GM12878 (cell line): ENCODE measurements at regions not wholly inside any gene's neighbourhood (a gene's known extent, or its start where the extent isn't known, plus 50 kb on each side); places are given as distances from the start of the nearest gene placed in this dataset.

Source experiments
- ATF7 ChIP-seq: fragments of 450-650 bp; IDR thresholded peaks from 2 replicates; pipeline ENCODE4 v1.6.1; 2016; ENCODE audit warnings: low read depth, mild to moderate bottlenecking
- ESRRA ChIP-seq: IDR thresholded peaks from 2 replicates; pipeline ENCODE4 v1.6.1; 2012; ENCODE audit warnings: mild to moderate bottlenecking, low read length, improper control_type of control experiment
- HDAC2 ChIP-seq: fragments of 200-600 bp; sonication (generic); IDR thresholded peaks from 2 replicates; pipeline ENCODE4 v1.6.1; 2017
- IKZF1 ChIP-seq: fragments of 450-650 bp; conservative IDR thresholded peaks from 2 replicates; pipeline ENCODE4 v1.6.1; 2017; ENCODE audit warnings: antibody characterized with exemption, mild to moderate bottlenecking
- NFYA ChIP-seq: IDR thresholded peaks from 2 replicates; pipeline ENCODE4 v1.6.1; 2011; ENCODE audit warnings: low read depth, mild to moderate bottlenecking, low read length, improper control_type of control experiment, borderline replicate concordance
- NR2F1 ChIP-seq: fragments of 450-650 bp; conservative IDR thresholded peaks from 2 replicates; pipeline ENCODE4 v1.6.1; 2017; ENCODE audit warnings: mild to moderate bottlenecking
- NRF1 ChIP-seq: conservative IDR thresholded peaks from 2 replicates; pipeline ENCODE4 v1.6.1; 2011; ENCODE audit warnings: mild to moderate bottlenecking, low read depth, low read length, improper control_type of control experiment
- SIN3A ChIP-seq: IDR thresholded peaks from 2 replicates; pipeline ENCODE4 v1.6.1; 2012; ENCODE audit warnings: low read depth, low read length, improper control_type of control experiment
- SMAD5 ChIP-seq: IDR thresholded peaks from 2 replicates; pipeline ENCODE4 v1.6.1; 2016; ENCODE audit warnings: antibody characterized with exemption, low read depth
- SP1 ChIP-seq: IDR thresholded peaks from one replicate; pipeline ENCODE4 v1.6.1; 2011; ENCODE audit warnings: low read depth, low read length
- SUZ12 ChIP-seq: fragments of 200-600 bp; sonication (generic); IDR thresholded peaks from one replicate; pipeline ENCODE4 v1.6.1; 2018; ENCODE audit warnings: antibody characterized with exemption, mild to moderate bottlenecking; ENCODE audit not compliant: unreplicated experiment
- TAF1 ChIP-seq: IDR thresholded peaks from 2 replicates; pipeline ENCODE4 v1.6.1; 2011; ENCODE audit warnings: mild to moderate bottlenecking, low read depth, low read length, borderline replicate concordance
- TARDBP ChIP-seq: IDR thresholded peaks from 2 replicates; pipeline ENCODE4 v1.6.1; 2016; ENCODE audit warnings: borderline replicate concordance
- TCF7 ChIP-seq: IDR thresholded peaks from 2 replicates; pipeline ENCODE4 v1.6.1; 2014; ENCODE audit warnings: antibody characterized with exemption, borderline replicate concordance
- WRNIP1 ChIP-seq: IDR thresholded peaks from 2 replicates; pipeline ENCODE4 v1.6.1; 2011; ENCODE audit warnings: low read depth, low read length, improper control_type of control experiment, borderline replicate concordance
- YY1 ChIP-seq: IDR thresholded peaks from 2 replicates; pipeline ENCODE4 v1.6.1; 2011; ENCODE audit warnings: low read depth, mild to moderate bottlenecking, low read length
- ZBED1 ChIP-seq: IDR thresholded peaks from 2 replicates; pipeline ENCODE4 v1.6.1; 2016; ENCODE audit warnings: borderline replicate concordance
- TF ChIP-seq, protein P1 (sequence below): IDR thresholded peaks from 2 replicates; pipeline ENCODE4 v1.6.1; 2012; ENCODE audit warnings: mild to moderate bottlenecking, low read depth, low read length
- TF ChIP-seq, protein P2 (sequence below): fragments of 450-650 bp; formaldehyde crosslinking; IDR thresholded peaks from 2 replicates; pipeline ENCODE4 v1.4.0; 2020; ENCODE audit warnings: mild to moderate bottlenecking, moderate library complexity
- TF ChIP-seq, protein P3 (sequence below): fragments of 150-350 bp; IDR thresholded peaks from 2 replicates; pipeline ENCODE4 v1.6.1; 2016; ENCODE audit warnings: low read depth, low read length

DNA sequence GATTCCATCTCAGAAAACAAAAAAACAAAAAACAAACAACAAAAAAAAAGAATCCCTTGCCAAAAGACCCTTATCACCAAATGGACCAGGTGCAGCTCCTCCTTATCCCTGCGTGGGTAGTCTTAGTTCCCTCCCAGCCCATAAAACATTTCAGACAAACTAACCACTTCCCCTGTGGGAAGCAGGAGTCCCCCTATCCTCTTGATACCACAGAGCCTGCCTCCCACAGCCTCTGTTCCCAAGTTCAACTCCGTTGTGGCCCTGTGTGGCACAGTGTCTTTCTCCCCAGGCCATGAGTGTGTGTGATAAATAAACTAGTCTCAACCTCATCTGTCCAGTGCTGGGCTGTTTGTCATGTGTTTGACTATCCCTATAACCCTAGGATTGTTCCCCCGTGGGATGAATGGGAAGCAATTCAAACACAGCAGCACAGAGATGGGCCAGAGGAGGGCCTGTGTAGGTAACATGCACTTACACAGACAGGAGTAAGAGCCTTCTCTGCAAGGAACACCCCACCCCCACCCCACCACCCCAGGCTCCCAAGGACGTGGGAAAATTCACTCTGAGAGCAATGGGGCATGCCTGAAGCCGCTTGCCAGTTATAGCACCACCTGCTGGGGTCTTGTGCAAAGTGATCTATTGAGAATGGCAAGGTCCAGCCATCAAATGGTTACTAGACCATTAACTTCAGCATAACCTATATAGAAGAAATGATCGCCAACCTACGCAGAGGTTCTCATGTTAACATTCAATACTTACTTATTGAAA lies 147.1 kb upstream of the GHITM start (continued):
- no peak for TF ChIP-seq NFYA
- no peak for TF ChIP-seq ZBED1
- peak; percentile 17; the same call in 1 of the 2 replicates for TF ChIP-seq IKZF1
- no peak for TF ChIP-seq SMAD5
- no peak for TF ChIP-seq SUZ12
- TF ChIP-seq, protein P1, sequence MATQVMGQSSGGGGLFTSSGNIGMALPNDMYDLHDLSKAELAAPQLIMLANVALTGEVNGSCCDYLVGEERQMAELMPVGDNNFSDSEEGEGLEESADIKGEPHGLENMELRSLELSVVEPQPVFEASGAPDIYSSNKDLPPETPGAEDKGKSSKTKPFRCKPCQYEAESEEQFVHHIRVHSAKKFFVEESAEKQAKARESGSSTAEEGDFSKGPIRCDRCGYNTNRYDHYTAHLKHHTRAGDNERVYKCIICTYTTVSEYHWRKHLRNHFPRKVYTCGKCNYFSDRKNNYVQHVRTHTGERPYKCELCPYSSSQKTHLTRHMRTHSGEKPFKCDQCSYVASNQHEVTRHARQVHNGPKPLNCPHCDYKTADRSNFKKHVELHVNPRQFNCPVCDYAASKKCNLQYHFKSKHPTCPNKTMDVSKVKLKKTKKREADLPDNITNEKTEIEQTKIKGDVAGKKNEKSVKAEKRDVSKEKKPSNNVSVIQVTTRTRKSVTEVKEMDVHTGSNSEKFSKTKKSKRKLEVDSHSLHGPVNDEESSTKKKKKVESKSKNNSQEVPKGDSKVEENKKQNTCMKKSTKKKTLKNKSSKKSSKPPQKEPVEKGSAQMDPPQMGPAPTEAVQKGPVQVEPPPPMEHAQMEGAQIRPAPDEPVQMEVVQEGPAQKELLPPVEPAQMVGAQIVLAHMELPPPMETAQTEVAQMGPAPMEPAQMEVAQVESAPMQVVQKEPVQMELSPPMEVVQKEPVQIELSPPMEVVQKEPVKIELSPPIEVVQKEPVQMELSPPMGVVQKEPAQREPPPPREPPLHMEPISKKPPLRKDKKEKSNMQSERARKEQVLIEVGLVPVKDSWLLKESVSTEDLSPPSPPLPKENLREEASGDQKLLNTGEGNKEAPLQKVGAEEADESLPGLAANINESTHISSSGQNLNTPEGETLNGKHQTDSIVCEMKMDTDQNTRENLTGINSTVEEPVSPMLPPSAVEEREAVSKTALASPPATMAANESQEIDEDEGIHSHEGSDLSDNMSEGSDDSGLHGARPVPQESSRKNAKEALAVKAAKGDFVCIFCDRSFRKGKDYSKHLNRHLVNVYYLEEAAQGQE, result no peak
- TF ChIP-seq NR2F1, result no peak
- no peak for TF ChIP-seq HDAC2
- peak; percentile 58; the same call in 1 of the 2 replicates for TF ChIP-seq YY1
- TF ChIP-seq, protein P2, sequence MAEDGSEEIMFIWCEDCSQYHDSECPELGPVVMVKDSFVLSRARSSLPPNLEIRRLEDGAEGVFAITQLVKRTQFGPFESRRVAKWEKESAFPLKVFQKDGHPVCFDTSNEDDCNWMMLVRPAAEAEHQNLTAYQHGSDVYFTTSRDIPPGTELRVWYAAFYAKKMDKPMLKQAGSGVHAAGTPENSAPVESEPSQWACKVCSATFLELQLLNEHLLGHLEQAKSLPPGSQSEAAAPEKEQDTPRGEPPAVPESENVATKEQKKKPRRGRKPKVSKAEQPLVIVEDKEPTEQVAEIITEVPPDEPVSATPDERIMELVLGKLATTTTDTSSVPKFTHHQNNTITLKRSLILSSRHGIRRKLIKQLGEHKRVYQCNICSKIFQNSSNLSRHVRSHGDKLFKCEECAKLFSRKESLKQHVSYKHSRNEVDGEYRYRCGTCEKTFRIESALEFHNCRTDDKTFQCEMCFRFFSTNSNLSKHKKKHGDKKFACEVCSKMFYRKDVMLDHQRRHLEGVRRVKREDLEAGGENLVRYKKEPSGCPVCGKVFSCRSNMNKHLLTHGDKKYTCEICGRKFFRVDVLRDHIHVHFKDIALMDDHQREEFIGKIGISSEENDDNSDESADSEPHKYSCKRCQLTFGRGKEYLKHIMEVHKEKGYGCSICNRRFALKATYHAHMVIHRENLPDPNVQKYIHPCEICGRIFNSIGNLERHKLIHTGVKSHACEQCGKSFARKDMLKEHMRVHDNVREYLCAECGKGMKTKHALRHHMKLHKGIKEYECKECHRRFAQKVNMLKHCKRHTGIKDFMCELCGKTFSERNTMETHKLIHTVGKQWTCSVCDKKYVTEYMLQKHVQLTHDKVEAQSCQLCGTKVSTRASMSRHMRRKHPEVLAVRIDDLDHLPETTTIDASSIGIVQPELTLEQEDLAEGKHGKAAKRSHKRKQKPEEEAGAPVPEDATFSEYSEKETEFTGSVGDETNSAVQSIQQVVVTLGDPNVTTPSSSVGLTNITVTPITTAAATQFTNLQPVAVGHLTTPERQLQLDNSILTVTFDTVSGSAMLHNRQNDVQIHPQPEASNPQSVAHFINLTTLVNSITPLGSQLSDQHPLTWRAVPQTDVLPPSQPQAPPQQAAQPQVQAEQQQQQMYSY (CRISPR knock-in tag), result no peak
- TF ChIP-seq WRNIP1, result no peak
- no peak for TF ChIP-seq ESRRA
- no peak for TF ChIP-seq TCF7
- peak; percentile 11 for TF ChIP-seq SP1
- TF ChIP-seq TAF1, result no peak
- TF ChIP-seq TARDBP, result no peak
- TF ChIP-seq SIN3A, result no peak
- no peak for TF ChIP-seq ATF7
- no peak for TF ChIP-seq NRF1
- TF ChIP-seq, protein P3, sequence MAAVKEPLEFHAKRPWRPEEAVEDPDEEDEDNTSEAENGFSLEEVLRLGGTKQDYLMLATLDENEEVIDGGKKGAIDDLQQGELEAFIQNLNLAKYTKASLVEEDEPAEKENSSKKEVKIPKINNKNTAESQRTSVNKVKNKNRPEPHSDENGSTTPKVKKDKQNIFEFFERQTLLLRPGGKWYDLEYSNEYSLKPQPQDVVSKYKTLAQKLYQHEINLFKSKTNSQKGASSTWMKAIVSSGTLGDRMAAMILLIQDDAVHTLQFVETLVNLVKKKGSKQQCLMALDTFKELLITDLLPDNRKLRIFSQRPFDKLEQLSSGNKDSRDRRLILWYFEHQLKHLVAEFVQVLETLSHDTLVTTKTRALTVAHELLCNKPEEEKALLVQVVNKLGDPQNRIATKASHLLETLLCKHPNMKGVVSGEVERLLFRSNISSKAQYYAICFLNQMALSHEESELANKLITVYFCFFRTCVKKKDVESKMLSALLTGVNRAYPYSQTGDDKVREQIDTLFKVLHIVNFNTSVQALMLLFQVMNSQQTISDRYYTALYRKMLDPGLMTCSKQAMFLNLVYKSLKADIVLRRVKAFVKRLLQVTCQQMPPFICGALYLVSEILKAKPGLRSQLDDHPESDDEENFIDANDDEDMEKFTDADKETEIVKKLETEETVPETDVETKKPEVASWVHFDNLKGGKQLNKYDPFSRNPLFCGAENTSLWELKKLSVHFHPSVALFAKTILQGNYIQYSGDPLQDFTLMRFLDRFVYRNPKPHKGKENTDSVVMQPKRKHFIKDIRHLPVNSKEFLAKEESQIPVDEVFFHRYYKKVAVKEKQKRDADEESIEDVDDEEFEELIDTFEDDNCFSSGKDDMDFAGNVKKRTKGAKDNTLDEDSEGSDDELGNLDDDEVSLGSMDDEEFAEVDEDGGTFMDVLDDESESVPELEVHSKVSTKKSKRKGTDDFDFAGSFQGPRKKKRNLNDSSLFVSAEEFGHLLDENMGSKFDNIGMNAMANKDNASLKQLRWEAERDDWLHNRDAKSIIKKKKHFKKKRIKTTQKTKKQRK, result no peak
